Fibroblast of lung (primary cell): ENCODE measurements at regions not wholly inside any gene's neighbourhood (a gene's known extent, or its start where the extent isn't known, plus 50 kb on each side); places are given as distances from the start of the nearest gene placed in this dataset.

Experiments
- DNase-seq, 2 donors: peaks; one replicate each; pipeline versions ENCODE4 v3.0.0 to v3.0.0-alpha.2; 2010; ENCODE audit warnings: low read depth in 2 of 2
- H2AFZ ChIP-seq: 2 replicates; pipeline ENCODE4 v1.5.1; 2012; ENCODE audit warnings: low read length, control low read depth, inconsistent platforms
- H3K27ac ChIP-seq: 2 replicates; pipeline ENCODE4 v1.5.1; 2011; ENCODE audit warnings: low read length, control low read depth; ENCODE audit not compliant: insufficient read depth
- H3K27me3 ChIP-seq: 2 replicates; pipeline ENCODE4 v1.5.1; 2011; ENCODE audit warnings: mild to moderate bottlenecking, low read length; ENCODE audit not compliant: control insufficient read depth, insufficient read depth
- H3K36me3 ChIP-seq: 2 replicates; pipeline ENCODE4 v1.5.1; 2011; ENCODE audit warnings: low read length; ENCODE audit not compliant: control insufficient read depth, insufficient read depth
- H3K4me1 ChIP-seq: 2 replicates; pipeline ENCODE4 v1.5.1; 2011; ENCODE audit warnings: low read length; ENCODE audit not compliant: control insufficient read depth, insufficient read depth; ENCODE audit errors: extremely low read depth
- H3K4me2 ChIP-seq: 2 replicates; pipeline ENCODE4 v1.5.1; 2011; ENCODE audit warnings: low read length, control low read depth; ENCODE audit not compliant: insufficient read depth; ENCODE audit errors: extremely low read depth
- H3K4me3 ChIP-seq, 4 experiments: fragments of 200-600 bp in 1 of 4; sonication (generic) in 1 of 4; replicated peaks in 1 of 4; 2 replicates each; pipeline ENCODE4 v1.5.1; 2011 to 2016; ENCODE audit warnings: low read length in 4 of 4, low read depth in 3 of 4, mild to moderate bottlenecking in 3 of 4, control low read depth in 2 of 4, inconsistent platforms in 1 of 4, mixed read lengths in 1 of 4; ENCODE audit not compliant: insufficient read depth in 1 of 4; ENCODE audit errors: control extremely low read depth in 1 of 4
- H3K79me2 ChIP-seq: 2 replicates; pipeline ENCODE4 v1.5.1; 2012; ENCODE audit warnings: mild to moderate bottlenecking, low read length, inconsistent platforms; ENCODE audit not compliant: control insufficient read depth, insufficient read depth
- H3K9ac ChIP-seq: 2 replicates; pipeline ENCODE4 v1.5.1; 2011; ENCODE audit warnings: mild to moderate bottlenecking, low read length, control low read depth; ENCODE audit not compliant: insufficient read depth
- H3K9me3 ChIP-seq: 2 replicates; pipeline ENCODE4 v1.5.1; 2012; ENCODE audit warnings: low read depth, low read length; ENCODE audit not compliant: control insufficient read depth, insufficient read depth
- H4K20me1 ChIP-seq: 2 replicates; pipeline ENCODE4 v1.5.1; 2011; ENCODE audit warnings: low read length; ENCODE audit not compliant: control insufficient read depth, insufficient read depth; ENCODE audit errors: extremely low read depth
- CTCF ChIP-seq, 2 donors: IDR thresholded peaks in 1 of 2; conservative IDR thresholded peaks in 1 of 2; 1 replicate in 1 of 2; 2 replicates in 1 of 2; pipeline ENCODE4 v1.5.1; 2011 to 2012; ENCODE audit warnings: low read length in 2 of 2, control low read depth in 1 of 2, inconsistent platforms in 1 of 2, low read depth in 1 of 2, mild to moderate bottlenecking in 1 of 2
- EZH2 ChIP-seq: IDR thresholded peaks from 2 replicates; pipeline ENCODE4 v1.5.1; 2012; ENCODE audit warnings: low read length, control low read depth, mild to moderate bottlenecking; ENCODE audit errors: missing control alignments

GRCh38 chr1:234976861-234977680 lies 151.6 kb downstream of the TOMM20 start:
- Histone ChIP-seq H3K4me3 (no peak overlapping the region), H4K20me1 (no peaks in the 10 kb centered on the region), H3K27me3 (no peaks in the 10 kb centered on the region), H3K79me2 (no peaks in the 10 kb centered on the region), H2AFZ (no peak overlapping the region), H3K27ac (no peak overlapping the region), H3K4me2 (no peak overlapping the region), H3K36me3 (no peaks in the 10 kb centered on the region), H3K9ac (no peak overlapping the region), H3K4me1 (peaks cover 42% of the 10 kb centered on the region), H3K9me3 (no peaks in the 10 kb centered on the region)
- DNase-seq: no peak
- TF ChIP-seq EZH2 (no peak), CTCF (conservative IDR thresholded peaks at IDR 0.05 in 1 of 2, IDR thresholded peaks at IDR 0.05 in 1 of 2; ENCODE audit: low read depth in 1 of 2, low read length in 2 of 2) (no peak)

GRCh38 chr1:234975941-234976860 lies 152.4 kb downstream of the TOMM20 start:
- no peaks in the 10 kb centered on the region for H4K20me1 ChIP-seq
- no peak overlapping the region for H3K4me2 ChIP-seq
- H2AFZ ChIP-seq: no peak overlapping the region
- no peak for DNase-seq
- no peaks in the 10 kb centered on the region for H3K9me3 ChIP-seq
- H3K4me3 ChIP-seq: no peak overlapping the region
- H3K27me3 ChIP-seq: no peaks in the 10 kb centered on the region
- no peak overlapping the region for H3K9ac ChIP-seq
- H3K27ac ChIP-seq: peak overlapping the region; percentile 85
- H3K4me1 ChIP-seq: peaks cover 44% of the 10 kb centered on the region
- no peaks in the 10 kb centered on the region for H3K79me2 ChIP-seq
- no peaks in the 10 kb centered on the region for H3K36me3 ChIP-seq
- TF ChIP-seq EZH2: no peak
- TF ChIP-seq CTCF (conservative IDR thresholded peaks at IDR 0.05 in 1 of 2, IDR thresholded peaks at IDR 0.05 in 1 of 2; ENCODE audit: low read depth in 1 of 2, low read length in 2 of 2): no peak
